Pancreas (tissue), 10 donors: ENCODE measurements at regions not wholly inside any gene's neighbourhood (a gene's known extent, or its start where the extent isn't known, plus 50 kb on each side); places are given as distances from the start of the nearest gene placed in this dataset.

Source experiments
- ATAC-seq, 4 donors: fragments of 200-7000 bp; cut with Tn5 transposase; one replicate each; pipeline versions ENCODE4 v1.8.0 to v1.9.1; 2020; ENCODE audit warnings: mild to moderate bottlenecking in 4 of 4, moderate library complexity in 4 of 4
- DNase-seq, 6 donors: peaks; one replicate each; pipeline ENCODE4 v3.0.0-alpha.2; 2020
- FAIRE-seq: peaks from 2 replicates; lab custom pipeline; 2012; peaks lifted over from hg19 to GRCh38; lab: Jason Lieb, UNC
- H3K27ac ChIP-seq, 4 donors: fragments of 200-600 bp; sonication (generic); 1 replicate in 3 of 4; 2 replicates in 1 of 4; pipeline versions ENCODE4 v1.5.0 to v1.8.0; 2020
- H3K27me3 ChIP-seq, 4 donors: fragments of 200-600 bp; one replicate each; pipeline ENCODE4 v1.8.0; 2021
- H3K36me3 ChIP-seq, 3 donors: fragments of 200-600 bp; sonication (generic) in 1 of 3; one replicate each; pipeline versions ENCODE4 v1.5.0 to v1.8.0; 2020 to 2021
- H3K4me1 ChIP-seq, 3 donors: fragments of 200-600 bp; one replicate each; pipeline ENCODE4 v1.8.0; 2021
- H3K4me3 ChIP-seq, 4 donors: fragments of 200-600 bp; sonication (generic) in 2 of 4; one replicate each; pipeline versions ENCODE4 v1.5.0 to v1.8.0; 2020 to 2021
- H3K9me3 ChIP-seq, 4 donors: fragments of 200-600 bp; one replicate each; pipeline ENCODE4 v1.8.0; 2021
- whole genome bisulfite sequencing, 2 donors: extraction: QIAGEN DNeasy Blood & Tissue Kit; methylation state at CpG; one replicate each; pipeline ENCODE4 v1.1.7; 2013; 5-methylcytosine and 5-hydroxymethylcytosine counted together
- intact Hi-C, 3 donors: fragments of 100-400 bp; cut with DNase I; formaldehyde crosslinking; loops; one replicate each; pipeline versions ENCODE4 v1.11.1 to v1.14.2; 2022
- TF ChIP-seq, protein P1 (sequence below), 4 donors: fragments of 200-600 bp; sonication (generic) in 3 of 4; IDR thresholded peaks; one replicate each; pipeline versions ENCODE4 v1.5.0 to v1.8.0; 2021; ENCODE audit warnings: antibody characterized with exemption in 4 of 4
- donor health status: healthy with polysubstance abuse.
- donor health status: DM: no; HTN: no; CAD: no; lungs with moderate emphysema.
- donor health status: DM: no; HTN: no; CAD: no.
- donor health status: control.
- donor health status: control.
- donor health status: Bipolar disorder and iron deficiency.
- donor health status: DM: yes; HTN: yes; CAD: no.
- donor health status: DM: no; HTN: no; CAD: no.
- donor health status: DM: no; HTN: no; CAD: no.
- donor health status: DM: yes; HTN: yes; CAD: no.

GRCh38 chr16:49932946-49933345 is 77.0 kb upstream of the ZNF423 start:
- no peaks in the 10 kb centered on the region for H3K27me3 ChIP-seq
- 28 to 29% methylated on average over 4 of the region's 4 CpGs for WGBS, 2 donors
- H3K4me1 ChIP-seq: no peaks in the 10 kb centered on the region
- H3K27ac ChIP-seq: no peak overlapping the region
- no peaks in the 10 kb centered on the region for H3K9me3 ChIP-seq
- ATAC-seq: no peak
- H3K36me3 ChIP-seq: no peaks in the 10 kb centered on the region
- TF ChIP-seq, protein P1, sequence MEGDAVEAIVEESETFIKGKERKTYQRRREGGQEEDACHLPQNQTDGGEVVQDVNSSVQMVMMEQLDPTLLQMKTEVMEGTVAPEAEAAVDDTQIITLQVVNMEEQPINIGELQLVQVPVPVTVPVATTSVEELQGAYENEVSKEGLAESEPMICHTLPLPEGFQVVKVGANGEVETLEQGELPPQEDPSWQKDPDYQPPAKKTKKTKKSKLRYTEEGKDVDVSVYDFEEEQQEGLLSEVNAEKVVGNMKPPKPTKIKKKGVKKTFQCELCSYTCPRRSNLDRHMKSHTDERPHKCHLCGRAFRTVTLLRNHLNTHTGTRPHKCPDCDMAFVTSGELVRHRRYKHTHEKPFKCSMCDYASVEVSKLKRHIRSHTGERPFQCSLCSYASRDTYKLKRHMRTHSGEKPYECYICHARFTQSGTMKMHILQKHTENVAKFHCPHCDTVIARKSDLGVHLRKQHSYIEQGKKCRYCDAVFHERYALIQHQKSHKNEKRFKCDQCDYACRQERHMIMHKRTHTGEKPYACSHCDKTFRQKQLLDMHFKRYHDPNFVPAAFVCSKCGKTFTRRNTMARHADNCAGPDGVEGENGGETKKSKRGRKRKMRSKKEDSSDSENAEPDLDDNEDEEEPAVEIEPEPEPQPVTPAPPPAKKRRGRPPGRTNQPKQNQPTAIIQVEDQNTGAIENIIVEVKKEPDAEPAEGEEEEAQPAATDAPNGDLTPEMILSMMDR (IDR thresholded peaks at IDR 0.05): no peak
- DNase-seq: no peak
- no peak overlapping the region for H3K4me3 ChIP-seq
- intact Hi-C loops: no loop called here
- FAIRE-seq: no peak

GRCh38 chr16:49936791-49937190 is 80.9 kb upstream of the ZNF423 start:
- DNase-seq: no peak
- no peak overlapping the region for H3K4me3 ChIP-seq
- TF ChIP-seq, protein P1 (IDR thresholded peaks at IDR 0.05): no peak
- no peak overlapping the region for H3K27ac ChIP-seq
- no peak for ATAC-seq
- no peak for FAIRE-seq
- H3K27me3 ChIP-seq: no peaks in the 10 kb centered on the region
- intact Hi-C loops: no loop called here
- WGBS, 2 donors: 81 to 90% methylated on average over 6 of the region's 6 CpGs
- no peaks in the 10 kb centered on the region for H3K4me1 ChIP-seq
- no peaks in the 10 kb centered on the region for H3K36me3 ChIP-seq
- H3K9me3 ChIP-seq: no peaks in the 10 kb centered on the region

DNA sequence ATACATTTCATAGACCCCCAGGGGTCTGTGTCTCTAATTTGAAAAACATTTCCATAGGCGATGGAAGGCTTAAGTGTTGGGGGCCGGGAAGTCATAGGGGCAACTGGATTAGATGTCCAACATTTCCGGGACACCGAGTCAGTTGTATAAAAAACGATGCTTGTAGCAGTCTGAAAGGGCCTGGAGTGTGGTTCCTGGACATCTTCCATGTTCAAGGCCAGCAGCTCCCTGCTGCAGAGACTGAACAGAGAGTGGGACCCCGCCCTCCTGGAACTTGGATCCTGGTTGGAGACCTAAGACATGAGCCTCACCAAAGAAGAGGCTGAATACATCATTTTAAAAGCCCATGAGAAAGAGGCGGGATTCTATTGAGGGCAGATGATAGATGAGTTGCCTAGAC is 82.0 kb upstream of the ZNF423 start:
- H3K9me3 ChIP-seq: no peaks in the 10 kb centered on the region
- no peak for DNase-seq
- TF ChIP-seq, protein P1 (IDR thresholded peaks at IDR 0.05): no peak
- 70 to 84% methylated on average over 7 of the region's 7 CpGs for WGBS, 2 donors
- no peak for ATAC-seq
- no peaks in the 10 kb centered on the region for H3K27me3 ChIP-seq
- H3K4me1 ChIP-seq: no peaks in the 10 kb centered on the region
- H3K4me3 ChIP-seq: no peak overlapping the region
- H3K36me3 ChIP-seq: no peaks in the 10 kb centered on the region
- H3K27ac ChIP-seq: no peak overlapping the region
- FAIRE-seq: no peak
- intact Hi-C loops: no loop called here

DNA sequence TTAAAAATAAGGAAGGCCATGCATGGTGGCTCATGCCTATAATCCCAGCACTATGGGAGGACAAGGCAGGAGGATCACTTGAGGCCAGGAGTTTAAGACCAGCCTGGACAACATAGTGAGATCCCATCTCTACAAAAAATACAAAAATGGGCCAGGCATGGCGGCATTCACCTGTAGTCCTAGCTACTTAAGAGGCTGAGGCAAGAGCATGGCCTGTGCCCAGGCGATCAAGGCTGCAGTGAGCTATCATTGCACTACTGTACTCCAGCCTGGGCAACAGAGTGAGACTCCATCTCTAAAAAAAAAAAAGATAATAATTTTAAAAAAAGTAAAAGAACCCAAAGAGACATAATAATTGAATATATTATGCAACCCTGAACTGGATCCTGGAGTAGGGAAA is 83.6 kb upstream of the ZNF423 start:
- Histone ChIP-seq H3K9me3 (no peaks in the 10 kb centered on the region), H3K27me3 (no peaks in the 10 kb centered on the region), H3K36me3 (no peaks in the 10 kb centered on the region), H3K4me3 (no peak overlapping the region), H3K4me1 (no peaks in the 10 kb centered on the region), H3K27ac (no peak overlapping the region)
- TF ChIP-seq, protein P1 (IDR thresholded peaks at IDR 0.05): no peak
- DNase-seq (no peak), ATAC-seq (no peak), FAIRE-seq (no peak)
- WGBS, 2 donors: 90 to 94% methylated on average over 2 of the region's 2 CpGs
- intact Hi-C loops: no loop called here

- 82 to 85% methylated on average over 13 of the region's 13 CpGs for WGBS, 2 donors
- no peak for ATAC-seq
- H3K9me3 ChIP-seq: no peaks in the 10 kb centered on the region
- DNase-seq: no peak
- no peaks in the 10 kb centered on the region for H3K27me3 ChIP-seq
- no peak overlapping the region for H3K4me3 ChIP-seq
- TF ChIP-seq, protein P1 (IDR thresholded peaks at IDR 0.05): no peak
- no peak overlapping the region for H3K27ac ChIP-seq
- H3K4me1 ChIP-seq: no peaks in the 10 kb centered on the region
- H3K36me3 ChIP-seq: no peaks in the 10 kb centered on the region
- FAIRE-seq: no peak
- intact Hi-C loops: no loop called here
Measured at GRCh38 chr16:49940464-49941224, 84.4 kb upstream of the CNEP1R1 start.
